Lung (tissue), 11 donors: ENCODE measurements at regions not wholly inside any gene's neighbourhood (a gene's known extent, or its start where the extent isn't known, plus 50 kb on each side); places are given as distances from the start of the nearest gene placed in this dataset.

ENCODE experiments used
- ATAC-seq: fragments of 200-7000 bp; cut with Tn5 transposase; one replicate; pipeline ENCODE4 v1.9.1; 2020; ENCODE audit warnings: moderate number of reproducible peaks; ENCODE audit not compliant: insufficient read depth, low FRiP score
- DNase-seq, 3 donors: peaks; one replicate each; pipeline ENCODE4 v3.0.0-alpha.2; 2013 to 2017
- H3K27ac ChIP-seq, 2 donors: one replicate each; pipeline ENCODE4 v1.5.1; 2013; ENCODE audit warnings: mild to moderate bottlenecking in 2 of 2, moderate library complexity in 2 of 2, control low read depth in 1 of 2, inconsistent platforms in 1 of 2, low read depth in 1 of 2, low read length in 1 of 2
- H3K27me3 ChIP-seq, 3 donors: one replicate each; pipeline ENCODE4 v1.5.1; 2013; ENCODE audit warnings: low read length in 2 of 3; ENCODE audit not compliant: control insufficient read depth in 3 of 3, insufficient read depth in 3 of 3
- H3K36me3 ChIP-seq, 4 donors: one replicate each; pipeline ENCODE4 v1.5.1; 2013; ENCODE audit warnings: low read length in 4 of 4, mild to moderate bottlenecking in 1 of 4, moderate library complexity in 1 of 4; ENCODE audit not compliant: control insufficient read depth in 4 of 4, insufficient read depth in 4 of 4
- H3K4me1 ChIP-seq, 5 donors: one replicate each; pipeline ENCODE4 v1.5.1; 2013; ENCODE audit warnings: low read length in 5 of 5, mild to moderate bottlenecking in 2 of 5, moderate library complexity in 1 of 5; ENCODE audit not compliant: control insufficient read depth in 5 of 5, insufficient read depth in 5 of 5
- H3K4me3 ChIP-seq: one replicate; pipeline ENCODE4 v1.5.1; 2013; ENCODE audit warnings: mild to moderate bottlenecking, control low read depth, moderate library complexity
- H3K9ac ChIP-seq, 2 donors: one replicate each; pipeline ENCODE4 v1.5.1; 2013; ENCODE audit warnings: low read length in 2 of 2, control low read depth in 1 of 2; ENCODE audit not compliant: insufficient read depth in 1 of 2
- H3K9me3 ChIP-seq, 4 donors: one replicate each; pipeline ENCODE4 v1.5.1; 2013; ENCODE audit warnings: low read length in 3 of 4, mild to moderate bottlenecking in 1 of 4, moderate library complexity in 1 of 4; ENCODE audit not compliant: control insufficient read depth in 4 of 4, insufficient read depth in 3 of 4
- CTCF ChIP-seq: IDR thresholded peaks from 2 replicates; pipeline ENCODE4 v1.5.1; 2012; ENCODE audit warnings: mild to moderate bottlenecking; ENCODE audit errors: control extremely low read depth, extremely low read depth
- WGBS, 2 donors: extraction: QIAGEN DNeasy Blood & Tissue Kit; methylation state at CpG; one replicate each; pipeline ENCODE4 v1.1.7; 2013; 5-methylcytosine and 5-hydroxymethylcytosine counted together
- donor health status: control.
- donor health status: control.
- donor health status: Bipolar disorder and iron deficiency.
- donor health status: healthy.
- donor health status: DM: yes; HTN: yes; CAD: no.

- no peak overlapping the region for H3K9ac ChIP-seq
- no peaks in the 10 kb centered on the region for H3K27me3 ChIP-seq
- no peaks in the 10 kb centered on the region for H3K36me3 ChIP-seq
- H3K9me3 ChIP-seq, result peaks cover 0 to 2% (median 0%) of the 10 kb centered on the region in 4 donors
- TF ChIP-seq CTCF, result no peak
- H3K4me3 ChIP-seq, result no peak overlapping the region
- 97 to 100% methylated on average over 3 of the region's 3 CpGs for WGBS, 2 donors
- H3K4me1 ChIP-seq, result peaks cover 0 to 12% (median 6%) of the 10 kb centered on the region in 5 donors
- DNase-seq (no peak), ATAC-seq (no peak)
- H3K27ac ChIP-seq, result no peak overlapping the region
These were observed 133.2 kb upstream of the RFX3 start for GRCh38 chr9:3658964-3659363.

- WGBS, 2 donors, result 95 to 100% methylated on average over 2 of the region's 2 CpGs
- Histone ChIP-seq H3K4me1 (peaks cover 0 to 12% (median 5%) of the 10 kb centered on the region in 5 donors), H3K36me3 (no peaks in the 10 kb centered on the region), H3K4me3 (no peak overlapping the region), H3K9me3 (no peaks in the 10 kb centered on the region), H3K27me3 (no peaks in the 10 kb centered on the region), H3K27ac (no peak overlapping the region), H3K9ac (no peak overlapping the region)
- TF ChIP-seq CTCF, result no peak
- DNase-seq (no peak), ATAC-seq (no peak)
These were observed 130.4 kb upstream of the RFX3 start for GRCh38 chr9:3656224-3656623.

- WGBS, 2 donors, result 69 to 75% methylated on average over 5 of the region's 5 CpGs
- no peak for ATAC-seq
These were observed 125.3 kb upstream of the RFX3 start for GRCh38 chr9:3650994-3651622.

More at GRCh38 chr9:3650994-3651622, 125.3 kb upstream of the RFX3 start:
- no peak for DNase-seq
- Histone ChIP-seq H3K27ac (no peak overlapping the region), H3K27me3 (no peaks in the 10 kb centered on the region), H3K4me3 (no peak overlapping the region), H3K9ac (no peak overlapping the region), H3K9me3 (peaks cover 0 to 2% (median 0%) of the 10 kb centered on the region in 4 donors), H3K36me3 (no peaks in the 10 kb centered on the region), H3K4me1 (no peaks in the 10 kb centered on the region)
- no peak for TF ChIP-seq CTCF
